ENCODE measurements at regions not wholly inside any gene's neighbourhood (a gene's known extent, or its start where the extent isn't known, plus 50 kb on each side); places are given as distances from the start of the nearest gene placed in this dataset.

GRCh38 chr14:101337053-101337452 is 224.2 kb upstream of the DIO3 start:
- TF ChIP-seq CTCF (conservative IDR thresholded peaks at IDR 0.05; ENCODE audit: low read depth) = no peak
- CTCF ChIA-PET = no interaction called here
- POLR2A ChIA-PET (ENCODE audit: low non-redundant PET) = no interaction called here

GRCh38 chr14:101340556-101340955 is 220.7 kb upstream of the DIO3 start:
- no peak for TF ChIP-seq CTCF (conservative IDR thresholded peaks at IDR 0.05; ENCODE audit: low read depth)
- CTCF ChIA-PET = no interaction called here
- POLR2A ChIA-PET (ENCODE audit: low non-redundant PET) = no interaction called here
- no peak overlapping the region for H3K27ac ChIP-seq
- no peak for DNase-seq (ENCODE audit: low spot score)

More at GRCh38 chr14:101337053-101337452, 224.2 kb upstream of the DIO3 start:
- H3K27ac ChIP-seq = no peak overlapping the region
- DNase-seq (ENCODE audit: low spot score) = no peak

GRCh38 chr14:101347893-101348777 is 213.2 kb upstream of the DIO3 start:
- ChIA-PET CTCF (interaction anchor here (0.7 kb wide), 1 partner anchor 1818 kb away, joined by 4 read pairs; no protein-coding TSS in a partner anchor), POLR2A (ENCODE audit: low non-redundant PET) (no interaction called here)
- DNase-seq (ENCODE audit: low spot score) = no peak
- no peak for TF ChIP-seq CTCF (conservative IDR thresholded peaks at IDR 0.05; ENCODE audit: low read depth)
- H3K27ac ChIP-seq = no peak overlapping the region

- no peak for TF ChIP-seq CTCF (conservative IDR thresholded peaks at IDR 0.05; ENCODE audit: low read depth)
- POLR2A ChIA-PET (ENCODE audit: low non-redundant PET) = no interaction called here
- CTCF ChIA-PET = interaction anchor here (0.7 kb wide), 1 partner anchor 1819 kb away, joined by 4 read pairs; no protein-coding TSS in a partner anchor
These were observed 212.2 kb upstream of the DIO3 start for GRCh38 chr14:101349108-101349507.

GRCh38 chr14:101350021-101350420 is 211.3 kb upstream of the DIO3 start:
- no peak overlapping the region for H3K27ac ChIP-seq
- no peak for DNase-seq (ENCODE audit: low spot score)
- CTCF ChIA-PET = no interaction called here
- no peak for TF ChIP-seq CTCF (conservative IDR thresholded peaks at IDR 0.05; ENCODE audit: low read depth)
- POLR2A ChIA-PET (ENCODE audit: low non-redundant PET) = no interaction called here

More at GRCh38 chr14:101349108-101349507, 212.2 kb upstream of the DIO3 start:
- H3K27ac ChIP-seq = no peak overlapping the region
- DNase-seq (ENCODE audit: low spot score) = no peak

- H3K27ac ChIP-seq = no peak overlapping the region
- ChIA-PET CTCF (no interaction called here), POLR2A (ENCODE audit: low non-redundant PET) (no interaction called here)
- DNase-seq (ENCODE audit: low spot score) = no peak
- TF ChIP-seq CTCF (conservative IDR thresholded peaks at IDR 0.05; ENCODE audit: low read depth) = no peak
These were observed 210.6 kb upstream of the DIO3 start for GRCh38 chr14:101350691-101351090.

Data from RWPE1 (cell line).